Stimulated activated CD4-positive, alpha-beta T cell treated with anti-CD3 and anti-CD28 coated beads, Interleukin-15, amount 100 ng/mL, for 24 hours (primary cell): ENCODE measurements at regions not wholly inside any gene's neighbourhood (a gene's known extent, or its start where the extent isn't known, plus 50 kb on each side); places are given as distances from the start of the nearest gene placed in this dataset.
"Not testable (repeated sequence)": the region's sequence is repeated elsewhere in the genome, so short reads cannot be mapped to it uniquely, and the experiment has no call there.

Experiments used
- DNase-seq: peaks from one replicate; pipeline ENCODE4 v3.0.0-alpha.2; 2020

DNA sequence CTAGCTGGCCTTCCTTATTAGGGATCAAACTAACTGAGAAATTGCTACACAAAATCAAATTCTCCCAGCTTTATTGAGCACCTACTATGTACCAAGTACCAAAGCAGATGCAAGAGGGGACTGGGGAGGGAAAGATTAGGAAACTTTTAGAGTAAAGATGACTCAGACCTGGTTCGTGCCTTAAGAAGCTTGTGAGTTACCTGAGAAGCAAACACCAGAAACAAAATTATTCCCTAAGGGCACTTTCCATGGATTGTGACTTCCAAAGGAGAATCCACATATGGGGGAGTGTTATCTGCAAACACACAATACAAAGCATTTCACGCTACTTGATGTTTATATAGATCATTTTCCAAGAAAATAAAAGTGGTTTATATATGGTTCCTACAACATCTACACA lies 326.9 kb upstream of the HNRNPA3 start:
- DNase-seq: no peak

DNA sequence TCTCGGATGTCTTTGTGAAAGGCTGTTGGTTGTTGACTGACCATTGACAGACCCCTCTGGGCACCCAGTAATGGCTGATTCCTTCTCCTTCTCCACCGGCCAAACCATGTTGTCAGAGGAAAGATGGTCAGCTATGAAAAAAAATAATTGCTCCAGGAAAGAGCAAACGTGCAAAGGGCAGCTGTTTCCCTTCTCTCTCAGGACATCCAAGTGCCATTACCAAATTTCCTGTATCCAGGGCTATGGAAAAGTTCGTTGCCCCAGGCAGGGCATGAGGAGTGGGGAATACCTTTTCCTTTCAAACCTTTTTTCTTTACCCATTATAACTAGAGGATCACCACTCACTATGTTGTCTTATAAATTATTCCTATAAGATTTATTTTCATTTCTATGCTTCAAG lies 321.5 kb upstream of the HNRNPA3 start:
- DNase-seq: no peak

- DNase-seq: no peak
These were observed 320.7 kb upstream of the HNRNPA3 start for GRCh38 chr2:176891857-176892256.

DNA sequence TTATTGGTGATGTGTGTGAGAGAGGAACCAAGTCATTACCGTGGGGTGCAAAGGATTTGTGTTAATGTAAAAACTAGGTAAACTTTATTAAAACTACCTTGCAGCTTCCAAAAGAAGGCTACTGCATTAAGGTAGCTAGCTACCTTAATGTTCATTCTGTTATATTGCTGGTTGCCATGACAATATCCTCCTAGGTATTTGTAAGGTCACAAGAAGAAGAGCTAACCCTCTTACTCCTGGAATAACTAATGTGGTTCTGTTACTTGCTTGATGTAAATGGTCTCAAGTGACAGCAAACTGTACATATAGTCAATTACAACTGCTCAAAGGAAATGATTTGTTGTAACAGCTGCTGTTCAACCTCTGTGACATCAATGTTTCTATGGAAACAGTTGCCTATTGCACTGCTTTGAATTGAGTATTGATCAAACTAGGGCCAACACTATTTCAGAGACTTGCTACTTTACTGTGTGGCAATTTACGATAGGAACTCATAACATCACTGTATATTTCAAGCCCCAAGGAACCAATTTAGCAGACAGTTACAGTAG lies 319.8 kb upstream of the HNRNPA3 start:
- DNase-seq: no peak

DNA sequence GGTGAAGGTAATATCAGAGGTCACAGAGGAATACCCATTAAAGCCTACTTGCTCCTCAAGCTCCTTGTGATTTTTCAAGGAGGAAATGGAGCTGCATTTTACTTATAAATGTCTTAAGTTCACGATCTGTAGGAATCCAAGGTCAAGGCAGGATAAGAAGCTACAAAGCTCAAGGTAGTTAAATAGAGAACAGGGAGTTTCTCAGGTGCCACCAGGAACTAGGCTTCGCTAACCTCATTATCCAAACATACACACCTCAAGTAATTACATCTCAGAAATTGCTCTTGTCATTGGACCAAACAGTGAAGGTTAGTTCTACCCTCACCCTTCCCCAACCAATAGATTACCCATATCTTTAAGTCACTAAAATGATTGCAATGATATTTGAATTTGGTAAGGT lies 317.4 kb upstream of the HNRNPA3 start:
- no peak for DNase-seq

DNA sequence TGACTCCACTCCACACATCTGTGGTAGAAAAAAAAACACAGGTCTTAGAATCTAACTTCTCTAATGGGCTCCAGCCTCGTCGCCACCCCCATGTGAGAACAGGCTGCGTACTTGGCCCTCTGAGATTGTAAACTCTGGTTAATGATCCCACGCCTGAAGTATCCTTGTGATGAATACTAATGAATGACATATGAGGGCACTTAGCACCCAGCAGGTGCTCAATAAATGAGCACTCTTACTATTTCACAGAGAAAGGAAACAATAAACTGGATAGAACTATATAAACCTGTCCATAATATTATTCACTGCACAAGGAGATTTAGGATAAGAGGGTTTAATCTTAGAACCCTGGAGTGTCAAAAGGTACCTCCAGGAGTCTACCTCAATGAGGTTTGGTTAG lies 310.1 kb upstream of the HNRNPA3 start:
- no peak for DNase-seq

GRCh38 chr2:176904053-176904452 lies 308.5 kb upstream of the HNRNPA3 start:
- not testable (repeated sequence) for DNase-seq

- no peak for DNase-seq
These were observed 305.3 kb upstream of the HNRNPA3 start for GRCh38 chr2:176907341-176907740.

DNA sequence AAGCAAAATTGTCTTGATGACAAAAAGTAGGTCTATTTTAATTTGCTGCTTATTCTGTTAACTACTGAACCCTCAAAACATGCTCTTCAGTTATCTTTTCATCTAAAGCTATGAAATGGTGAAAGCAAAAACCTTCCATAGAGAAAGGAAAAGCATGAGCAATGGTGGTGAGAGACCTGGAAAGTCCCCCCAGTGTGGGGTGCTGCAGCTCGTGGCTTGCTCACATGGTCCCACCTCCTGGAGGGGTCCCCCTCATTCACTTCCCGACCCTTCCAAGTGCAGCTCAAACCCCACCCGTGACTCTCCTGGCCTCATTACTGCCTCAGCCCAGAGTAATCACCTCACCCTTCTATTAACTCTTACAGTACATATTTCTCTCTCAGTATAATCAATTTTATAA lies 301.8 kb upstream of the HNRNPA3 start:
- DNase-seq: no peak

- DNase-seq: no peak
These were observed 298.6 kb upstream of the HNRNPA3 start for GRCh38 chr2:176913955-176914354.

DNA sequence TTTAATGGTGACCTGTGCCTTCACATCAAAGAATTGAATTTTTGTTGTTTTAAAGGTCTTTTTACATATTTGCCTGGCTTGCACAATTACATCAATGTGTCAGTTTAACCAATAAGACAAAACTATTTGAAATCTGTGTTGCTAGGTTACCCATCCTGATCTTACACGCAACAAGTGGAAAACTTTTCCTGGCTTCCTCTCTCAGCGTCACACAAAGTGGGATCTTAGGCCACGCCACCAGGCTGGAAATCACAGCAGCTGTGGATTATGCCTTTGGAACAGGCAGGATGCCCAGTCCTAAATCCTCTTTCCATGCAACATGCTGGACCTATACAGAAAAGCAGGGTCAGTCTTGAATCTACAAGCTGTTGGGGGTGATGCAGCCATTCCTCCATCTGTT lies 298.2 kb upstream of the HNRNPA3 start:
- no peak for DNase-seq

GRCh38 chr2:176922545-176922944 lies 290.0 kb upstream of the HNRNPA3 start:
- not testable (repeated sequence) for DNase-seq

- DNase-seq: no peak
These were observed 289.4 kb upstream of the HNRNPA3 start for GRCh38 chr2:176923205-176923604.

DNA sequence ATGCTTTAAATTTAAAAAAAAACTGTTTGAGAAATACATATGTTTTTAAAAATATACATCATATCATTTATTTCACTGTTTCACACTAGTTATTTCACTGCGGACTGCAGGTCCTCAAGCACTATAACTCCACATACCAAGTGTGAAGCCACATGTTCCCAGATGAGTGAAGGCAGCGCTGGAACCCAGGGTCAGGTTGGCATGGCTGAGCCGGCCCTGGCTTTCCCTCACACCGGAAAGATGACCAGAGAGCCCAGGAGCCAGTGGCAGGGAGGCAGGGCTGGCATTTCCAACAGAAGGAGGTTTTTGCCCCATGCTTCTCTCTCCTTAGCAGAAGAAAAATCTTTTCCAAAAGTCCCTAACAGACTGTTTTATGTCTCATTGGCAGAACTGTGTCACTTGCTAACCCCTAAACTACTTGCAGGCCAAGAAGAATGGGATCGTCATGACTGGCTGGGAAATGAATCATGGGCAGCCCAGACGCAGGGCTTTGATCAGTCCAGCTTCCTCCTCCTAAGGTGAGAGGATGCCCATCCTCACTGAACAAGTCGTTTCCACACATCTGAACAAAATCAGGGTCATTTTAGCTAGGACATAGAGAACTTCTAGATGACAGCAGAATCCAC lies 287.6 kb upstream of the HNRNPA3 start:
- no peak for DNase-seq

GRCh38 chr2:176926453-176926852 lies 286.1 kb upstream of the HNRNPA3 start:
- DNase-seq: no peak

GRCh38 chr2:176929387-176929786 lies 283.2 kb upstream of the HNRNPA3 start:
- not testable (repeated sequence) for DNase-seq

DNA sequence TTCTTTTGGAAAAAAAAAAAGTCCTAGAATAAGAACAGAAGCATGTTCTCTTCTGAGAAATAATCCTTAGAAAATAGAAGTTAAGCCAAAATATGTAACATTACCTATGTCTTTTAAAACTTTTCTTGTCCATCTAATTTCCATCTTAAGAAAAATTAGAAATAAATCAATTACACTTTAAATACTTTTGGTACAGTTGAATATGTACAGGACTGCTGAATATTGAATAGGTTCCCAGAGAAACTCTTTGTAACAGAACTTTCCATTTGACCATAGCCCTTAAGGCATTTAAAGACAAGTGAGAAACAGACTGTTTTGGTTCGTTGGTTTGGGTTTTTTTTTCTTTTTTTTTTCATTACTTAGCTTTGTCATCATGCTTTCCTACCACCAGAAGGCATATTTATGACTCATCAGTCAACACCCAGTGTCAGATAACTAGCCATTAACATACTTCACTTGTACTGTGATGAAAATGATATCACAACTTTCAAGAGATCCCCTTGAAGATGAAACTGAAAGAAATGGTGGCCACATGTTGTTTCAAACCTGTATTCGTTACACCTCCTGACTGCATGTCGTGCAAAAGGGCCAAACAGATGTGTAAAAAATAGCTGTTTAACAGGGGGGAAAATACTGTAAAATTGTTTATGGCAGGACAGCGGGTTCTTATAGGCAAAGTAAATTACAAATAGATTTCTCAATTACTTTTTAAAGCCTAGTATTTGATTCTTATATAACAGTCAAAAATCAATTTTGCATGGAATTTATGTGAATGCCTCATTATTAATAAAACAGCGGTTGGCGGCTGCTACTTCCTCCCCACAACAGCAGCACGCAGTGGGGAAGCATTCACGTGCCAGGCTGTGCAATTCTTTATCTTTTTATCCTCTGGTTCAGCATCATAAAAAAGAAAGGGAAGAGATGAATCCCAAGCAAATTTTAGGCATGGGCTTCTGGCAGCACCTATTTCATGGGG lies 280.7 kb upstream of the HNRNPA3 start:
- DNase-seq: peak; percentile 20

GRCh38 chr2:176934131-176934530 lies 278.5 kb upstream of the HNRNPA3 start:
- no peak for DNase-seq

DNA sequence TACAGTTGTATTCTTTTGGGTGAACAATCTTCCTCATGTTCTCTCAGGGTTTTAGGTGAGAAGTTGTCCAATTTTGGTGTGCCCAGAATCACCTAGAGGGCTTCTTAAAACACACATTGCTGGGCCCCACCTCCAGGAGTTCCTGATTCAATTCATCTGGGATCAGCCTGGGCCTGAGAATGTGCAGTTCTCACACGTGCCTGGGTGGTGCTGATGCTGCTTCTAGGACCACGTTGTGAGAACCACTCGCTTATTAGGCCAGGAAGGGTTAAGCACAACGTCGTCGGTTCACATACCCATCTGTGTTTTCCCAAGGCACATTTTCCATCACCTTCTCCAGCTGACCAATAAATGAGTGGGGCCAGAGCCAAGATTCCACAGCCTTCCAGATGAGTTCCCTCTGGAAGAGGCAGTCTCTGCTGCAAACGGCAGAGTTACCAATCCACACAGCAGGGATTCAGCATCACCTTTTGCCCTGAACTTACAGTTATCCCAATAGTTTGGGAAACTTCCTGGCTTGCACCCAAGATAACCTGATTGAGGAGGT lies 277.7 kb upstream of the HNRNPA3 start:
- DNase-seq: no peak

DNA sequence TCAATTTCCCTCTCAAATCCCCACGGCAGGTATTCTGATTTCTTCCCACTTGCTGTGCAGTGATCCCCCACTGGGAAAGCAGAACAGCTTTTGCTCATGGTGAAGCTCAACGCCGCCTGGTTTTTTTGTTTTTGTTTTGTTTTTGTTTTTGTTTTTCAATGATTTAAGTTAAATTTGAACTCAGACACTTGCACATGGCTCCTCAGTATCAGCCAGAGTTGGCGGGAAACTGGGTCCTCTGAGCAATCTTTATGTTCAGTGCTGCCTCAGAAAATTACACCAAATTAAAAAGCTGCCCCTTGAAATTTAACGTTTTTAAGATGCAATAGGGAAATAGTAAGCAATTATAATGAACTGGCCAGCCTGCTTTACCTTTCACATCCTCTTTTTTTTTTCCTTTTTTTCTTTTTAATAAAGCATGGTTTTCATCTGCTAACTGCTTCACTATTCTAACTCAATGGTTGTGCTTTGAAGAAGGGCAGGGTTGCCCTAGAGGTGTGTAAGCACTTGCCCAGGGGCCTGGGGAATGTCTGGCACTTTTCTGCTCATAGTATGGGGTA lies 277.0 kb upstream of the HNRNPA3 start:
- DNase-seq: no peak

GRCh38 chr2:176936410-176936809 lies 276.2 kb upstream of the HNRNPA3 start:
- no peak for DNase-seq

GRCh38 chr2:176944998-176945397 lies 267.6 kb upstream of the HNRNPA3 start:
- no peak for DNase-seq

GRCh38 chr2:176947754-176948153 lies 264.8 kb upstream of the HNRNPA3 start:
- DNase-seq: no peak
